Tibial artery (tissue), 4 donors: ENCODE measurements at regions not wholly inside any gene's neighbourhood (a gene's known extent, or its start where the extent isn't known, plus 50 kb on each side); places are given as distances from the start of the nearest gene placed in this dataset.

ENCODE experiments used
- DNase-seq, 2 donors: peaks; one replicate each; pipeline ENCODE4 v3.0.0-alpha.2; 2019
- H3K27ac ChIP-seq, 2 donors: fragments of 200-600 bp; sonication (generic) in 1 of 2; 1 replicate in 1 of 2; 2 replicates in 1 of 2; pipeline ENCODE4 v1.5.1; 2018 to 2019; ENCODE audit warnings: mild to moderate bottlenecking in 1 of 2
- H3K27me3 ChIP-seq, 2 donors: fragments of 200-600 bp; sonication (generic) in 1 of 2; one replicate each; pipeline versions ENCODE4 v1.5.1 to v1.6.0; 2016 to 2019
- H3K36me3 ChIP-seq, 3 donors: fragments of 200-600 bp; sonication (generic) in 2 of 3; one replicate each; pipeline ENCODE4 v1.5.1; 2016 to 2019; ENCODE audit warnings: mild to moderate bottlenecking in 2 of 3
- H3K4me1 ChIP-seq, 4 donors: fragments of 200-600 bp; sonication (generic) in 2 of 4; 1 replicate in 3 of 4; 2 replicates in 1 of 4; pipeline ENCODE4 v1.5.1; 2016 to 2019
- H3K4me3 ChIP-seq, 2 donors: fragments of 200-600 bp; sonication (generic) in 1 of 2; 1 replicate in 1 of 2; 2 replicates in 1 of 2; pipeline ENCODE4 v1.5.1; 2018 to 2019; ENCODE audit warnings: mild to moderate bottlenecking in 2 of 2
- H3K9me3 ChIP-seq, 3 donors: fragments of 200-600 bp; sonication (generic) in 1 of 3; one replicate each; pipeline ENCODE4 v1.5.1; 2016 to 2019
- intact Hi-C: fragments of 100-400 bp; cut with DNase I; formaldehyde crosslinking; loops from one replicate; pipeline ENCODE4 v1.15.0; 2023; ENCODE audit warnings: low total_unique reads
- TF ChIP-seq, protein P1 (sequence below), 2 experiments: fragments of 200-600 bp in 1 of 2; fragments of 450-650 bp in 1 of 2; IDR thresholded peaks; one replicate each; pipeline ENCODE4 v1.5.1; 2017 to 2019; ENCODE audit warnings: antibody characterized with exemption in 2 of 2, mild to moderate bottlenecking in 1 of 2, moderate library complexity in 1 of 2

- H3K9me3 ChIP-seq = no peaks in the 10 kb centered on the region
- H3K27ac ChIP-seq = no peak overlapping the region
- TF ChIP-seq, protein P1, sequence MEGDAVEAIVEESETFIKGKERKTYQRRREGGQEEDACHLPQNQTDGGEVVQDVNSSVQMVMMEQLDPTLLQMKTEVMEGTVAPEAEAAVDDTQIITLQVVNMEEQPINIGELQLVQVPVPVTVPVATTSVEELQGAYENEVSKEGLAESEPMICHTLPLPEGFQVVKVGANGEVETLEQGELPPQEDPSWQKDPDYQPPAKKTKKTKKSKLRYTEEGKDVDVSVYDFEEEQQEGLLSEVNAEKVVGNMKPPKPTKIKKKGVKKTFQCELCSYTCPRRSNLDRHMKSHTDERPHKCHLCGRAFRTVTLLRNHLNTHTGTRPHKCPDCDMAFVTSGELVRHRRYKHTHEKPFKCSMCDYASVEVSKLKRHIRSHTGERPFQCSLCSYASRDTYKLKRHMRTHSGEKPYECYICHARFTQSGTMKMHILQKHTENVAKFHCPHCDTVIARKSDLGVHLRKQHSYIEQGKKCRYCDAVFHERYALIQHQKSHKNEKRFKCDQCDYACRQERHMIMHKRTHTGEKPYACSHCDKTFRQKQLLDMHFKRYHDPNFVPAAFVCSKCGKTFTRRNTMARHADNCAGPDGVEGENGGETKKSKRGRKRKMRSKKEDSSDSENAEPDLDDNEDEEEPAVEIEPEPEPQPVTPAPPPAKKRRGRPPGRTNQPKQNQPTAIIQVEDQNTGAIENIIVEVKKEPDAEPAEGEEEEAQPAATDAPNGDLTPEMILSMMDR (IDR thresholded peaks at IDR 0.05) = no peak
- H3K36me3 ChIP-seq = no peaks in the 10 kb centered on the region
- H3K4me3 ChIP-seq = no peak overlapping the region
- DNase-seq = no peak
- no peaks in the 10 kb centered on the region for H3K27me3 ChIP-seq
- intact Hi-C loops = no loop called here
- no peaks in the 10 kb centered on the region for H3K4me1 ChIP-seq
Measured at GRCh38 chr7:20050241-20050966, 166.8 kb downstream of the MACC1 start.

GRCh38 chr7:20038676-20039075 is 178.5 kb downstream of the MACC1 start:
- Histone ChIP-seq H3K9me3 (no peaks in the 10 kb centered on the region), H3K36me3 (no peaks in the 10 kb centered on the region), H3K4me1 (no peaks in the 10 kb centered on the region), H3K27me3 (no peaks in the 10 kb centered on the region), H3K27ac (no peak overlapping the region), H3K4me3 (no peak overlapping the region)
- intact Hi-C loops = no loop called here
- TF ChIP-seq, protein P1 (IDR thresholded peaks at IDR 0.05) = no peak
- no peak for DNase-seq

DNA sequence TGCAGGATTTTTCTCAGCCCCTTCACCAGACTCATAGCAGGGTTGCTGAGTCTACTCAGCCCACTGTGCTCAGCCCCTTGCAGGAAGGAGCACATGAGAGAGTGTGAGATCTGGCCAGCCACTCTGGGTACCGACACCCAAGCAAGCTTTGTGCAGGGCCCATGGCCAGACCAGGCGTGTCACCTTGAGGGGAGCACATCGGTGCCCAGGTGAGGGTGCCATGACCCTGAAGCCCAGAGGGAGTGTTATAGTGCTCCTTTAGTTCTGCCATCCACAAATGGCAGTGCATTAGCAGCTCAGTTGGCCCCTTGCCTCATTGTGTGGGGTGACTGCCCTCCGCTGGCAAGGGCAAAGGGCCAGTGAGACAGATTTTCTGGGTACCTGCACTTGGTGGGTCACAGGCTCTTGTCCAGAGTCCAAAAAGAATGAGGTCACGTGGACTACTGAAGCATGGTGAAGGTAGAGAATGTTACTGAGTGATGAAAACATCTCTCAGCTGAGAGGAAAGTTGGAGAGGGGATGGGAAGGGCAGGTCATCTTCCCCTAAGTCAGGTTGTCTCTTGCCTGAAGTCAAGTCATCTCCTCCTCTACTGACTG is 181.8 kb downstream of the MACC1 start:
- no peak overlapping the region for H3K27ac ChIP-seq
- H3K9me3 ChIP-seq = no peaks in the 10 kb centered on the region
- TF ChIP-seq, protein P1 (IDR thresholded peaks at IDR 0.05) = no peak
- H3K4me1 ChIP-seq = no peaks in the 10 kb centered on the region
- H3K27me3 ChIP-seq = no peaks in the 10 kb centered on the region
- no peak for DNase-seq
- no peaks in the 10 kb centered on the region for H3K36me3 ChIP-seq
- intact Hi-C loops = no loop called here
- no peak overlapping the region for H3K4me3 ChIP-seq

- no peaks in the 10 kb centered on the region for H3K9me3 ChIP-seq
- H3K27ac ChIP-seq = no peak overlapping the region
- intact Hi-C loops = no loop called here
- no peaks in the 10 kb centered on the region for H3K36me3 ChIP-seq
- TF ChIP-seq, protein P1 (IDR thresholded peaks at IDR 0.05) = no peak
- H3K4me1 ChIP-seq = no peaks in the 10 kb centered on the region
- no peak for DNase-seq
- no peak overlapping the region for H3K4me3 ChIP-seq
- no peaks in the 10 kb centered on the region for H3K27me3 ChIP-seq
Measured at GRCh38 chr7:20033621-20034400, 183.4 kb downstream of the MACC1 start.

- no peak for DNase-seq
- TF ChIP-seq, protein P1 (IDR thresholded peaks at IDR 0.05) = no peak
- Histone ChIP-seq H3K36me3 (no peaks in the 10 kb centered on the region), H3K4me3 (no peak overlapping the region), H3K4me1 (no peaks in the 10 kb centered on the region), H3K9me3 (no peaks in the 10 kb centered on the region), H3K27ac (no peak overlapping the region), H3K27me3 (no peaks in the 10 kb centered on the region)
- intact Hi-C loops = no loop called here
Measured at GRCh38 chr7:20032741-20033140, 184.4 kb downstream of the MACC1 start.
